H1 (cell line): ENCODE measurements at regions not wholly inside any gene's neighbourhood (a gene's known extent, or its start where the extent isn't known, plus 50 kb on each side); places are given as distances from the start of the nearest gene placed in this dataset.

Experiments used
- CTCF ChIA-PET: fragments of 300-600 bp; sonication (Branson Sonifier 250); formaldehyde crosslinking; loops from one replicate; lab custom pipeline; 2021; ENCODE audit not compliant: partially characterized antibody; lab: Charles Lee
- POLR2A ChIA-PET: fragments of 300-600 bp; sonication (Branson Sonifier 250); formaldehyde crosslinking; loops from one replicate; lab custom pipeline; 2021; ENCODE audit warnings: inconsistent platforms; ENCODE audit not compliant: partially characterized antibody; lab: Charles Lee
- DNase-seq, 2 experiments: peaks; one replicate each; pipeline versions ENCODE4 v3.0.0 to v3.0.0-alpha.2; 2010 to 2022; ENCODE audit warnings: low spot score in 2 of 2, low read depth in 1 of 2, mixed read lengths in 1 of 2
- FAIRE-seq: peaks from 2 replicates; lab custom pipeline; 2011; peaks lifted over from hg19 to GRCh38; lab: Jason Lieb, UNC
- H2AFZ ChIP-seq: 2 replicates; pipeline ENCODE4 v1.8.1; 2012; ENCODE audit warnings: low read length, inconsistent platforms
- H2AK5ac ChIP-seq: 2 replicates; pipeline ENCODE4 v1.6.1; 2013; ENCODE audit warnings: low read depth, low read length
- H2BK120ac ChIP-seq: replicated peaks from 2 replicates; pipeline ENCODE3; 2013; ENCODE audit warnings: low read depth, low read length, inconsistent platforms
- H2BK12ac ChIP-seq: 2 replicates; pipeline ENCODE4 v1.6.1; 2013; ENCODE audit warnings: low read depth, low read length
- H2BK15ac ChIP-seq: 2 replicates; pipeline ENCODE4 v1.6.1; 2013; ENCODE audit warnings: low read length
- H2BK20ac ChIP-seq: 2 replicates; pipeline ENCODE4 v1.6.1; 2013; ENCODE audit warnings: low read length
- H2BK5ac ChIP-seq: 2 replicates; pipeline ENCODE4 v1.6.1; 2013; ENCODE audit warnings: low read depth, low read length
- H3K14ac ChIP-seq: 2 replicates; pipeline ENCODE4 v1.6.1; 2013; ENCODE audit warnings: inconsistent platforms; ENCODE audit not compliant: insufficient read length
- H3K18ac ChIP-seq: 2 replicates; pipeline ENCODE4 v1.6.1; 2013; ENCODE audit warnings: low read length; ENCODE audit errors: extremely low read depth
- H3K23ac ChIP-seq: 2 replicates; pipeline ENCODE4 v1.6.1; 2013; ENCODE audit warnings: inconsistent platforms; ENCODE audit not compliant: insufficient read length
- H3K23me2 ChIP-seq: 2 replicates; pipeline ENCODE4 v1.6.1; 2013; ENCODE audit warnings: low read depth, low read length
- H3K27ac ChIP-seq: 2 replicates; pipeline ENCODE4 v1.6.1; 2011; ENCODE audit warnings: low read depth, low read length, inconsistent platforms
- H3K27me3 ChIP-seq, 4 experiments: replicated peaks in 1 of 4; 1 replicate in 1 of 4; 2 replicates in 3 of 4; pipeline versions ENCODE4 v1.6.1 to v1.8.1; 2011 to 2013; ENCODE audit warnings: low read length in 3 of 4, mild to moderate bottlenecking in 3 of 4, inconsistent platforms in 2 of 4, mixed read lengths in 2 of 4, moderate library complexity in 1 of 4; ENCODE audit not compliant: control insufficient read depth in 3 of 4, insufficient read depth in 3 of 4; ENCODE audit errors: extremely low read depth in 1 of 4
- H3K36me3 ChIP-seq, 4 experiments: 2 replicates each; pipeline versions ENCODE4 v1.6.1 to v1.8.1; 2011 to 2013; ENCODE audit warnings: mild to moderate bottlenecking in 4 of 4, low read length in 3 of 4, moderate library complexity in 2 of 4, control low read depth in 1 of 4, inconsistent platforms in 1 of 4; ENCODE audit not compliant: insufficient read depth in 4 of 4, control insufficient read depth in 2 of 4
- H3K4ac ChIP-seq: replicated peaks from 2 replicates; pipeline ENCODE3; 2013; ENCODE audit warnings: low read length, low read depth, mixed read lengths, inconsistent platforms; ENCODE audit not compliant: insufficient read length
- H3K4me1 ChIP-seq, 4 experiments: replicated peaks in 1 of 4; 1 replicate in 1 of 4; 2 replicates in 3 of 4; pipeline versions ENCODE4 v1.6.1 to v1.8.1; 2011 to 2013; ENCODE audit warnings: low read length in 3 of 4, inconsistent platforms in 2 of 4, mixed read lengths in 1 of 4; ENCODE audit not compliant: insufficient read depth in 4 of 4, control insufficient read depth in 3 of 4
- H3K4me2 ChIP-seq, 2 experiments: 2 replicates each; pipeline versions ENCODE4 v1.6.1 to v1.8.1; 2011 to 2013; ENCODE audit warnings: low read depth in 2 of 2, low read length in 2 of 2, control low read depth in 1 of 2, inconsistent platforms in 1 of 2, mild to moderate bottlenecking in 1 of 2; ENCODE audit not compliant: insufficient read depth in 1 of 2
- H3K4me3 ChIP-seq, 4 experiments: fragments of 200-600, 300-600 bp in 1 of 4; sonication (generic), shearing (Covaris generic), sonication (Bioruptor Twin) in 1 of 4; 2 replicates each; pipeline versions ENCODE4 v1.5.1 to v1.8.1; 2011 to 2016; ENCODE audit warnings: low read length in 4 of 4, low read depth in 3 of 4, control low read depth in 2 of 4, inconsistent platforms in 2 of 4, mild to moderate bottlenecking in 2 of 4, mixed read lengths in 1 of 4, moderate library complexity in 1 of 4; ENCODE audit not compliant: insufficient read depth in 2 of 4; ENCODE audit errors: extremely low read depth in 1 of 4
- H3K56ac ChIP-seq: replicated peaks from 2 replicates; pipeline ENCODE3; 2013; ENCODE audit warnings: low read depth, mild to moderate bottlenecking, mixed read lengths, low read length, inconsistent platforms; ENCODE audit not compliant: insufficient read length
- H3K79me1 ChIP-seq: 2 replicates; pipeline ENCODE4 v1.6.1; 2013; ENCODE audit warnings: low read depth, low read length, control low read depth
- H3K79me2 ChIP-seq, 2 experiments: 2 replicates each; pipeline versions ENCODE4 v1.6.1 to v1.8.1; 2012 to 2013; ENCODE audit warnings: low read length in 2 of 2, mild to moderate bottlenecking in 2 of 2, inconsistent platforms in 1 of 2; ENCODE audit not compliant: insufficient read depth in 2 of 2, control insufficient read depth in 1 of 2
- H3K9ac ChIP-seq, 4 experiments: replicated peaks in 1 of 4; 1 replicate in 1 of 4; 2 replicates in 3 of 4; pipeline versions ENCODE4 v1.6.1 to v1.8.1; 2011 to 2013; ENCODE audit warnings: low read depth in 3 of 4, low read length in 3 of 4, control low read depth in 2 of 4, mild to moderate bottlenecking in 2 of 4, moderate library complexity in 2 of 4, inconsistent platforms in 1 of 4; ENCODE audit errors: extremely low read depth in 1 of 4
- H3K9me3 ChIP-seq, 2 experiments: 2 replicates each; pipeline versions ENCODE4 v1.6.1 to v1.8.1; 2012 to 2013; ENCODE audit warnings: mild to moderate bottlenecking in 2 of 2, moderate library complexity in 2 of 2, control low read depth in 1 of 2, inconsistent platforms in 1 of 2, low read depth in 1 of 2, low read length in 1 of 2, mixed read lengths in 1 of 2; ENCODE audit not compliant: insufficient read depth in 2 of 2
- H4K20me1 ChIP-seq, 2 experiments: replicated peaks in 1 of 2; 2 replicates each; pipeline versions ENCODE3 to v1.8.1; 2011 to 2013; ENCODE audit warnings: inconsistent platforms in 2 of 2, low read length in 2 of 2, mild to moderate bottlenecking in 1 of 2; ENCODE audit not compliant: insufficient read depth in 2 of 2, control insufficient read depth in 1 of 2
- H4K5ac ChIP-seq: 2 replicates; pipeline ENCODE4 v1.6.1; 2013; ENCODE audit warnings: low read length, low read depth, mixed read lengths, inconsistent platforms; ENCODE audit not compliant: insufficient read length
- H4K8ac ChIP-seq: 2 replicates; pipeline ENCODE4 v1.8.0; 2013; ENCODE audit warnings: mild to moderate bottlenecking, moderate library complexity, low read length, inconsistent platforms; ENCODE audit not compliant: insufficient read depth; ENCODE audit errors: extremely low read depth
- H4K91ac ChIP-seq: replicated peaks from 2 replicates; pipeline ENCODE3; 2013; ENCODE audit warnings: low read length, mixed read lengths, inconsistent platforms; ENCODE audit not compliant: insufficient read length
- BCL11A ChIP-seq, 2 experiments: IDR thresholded peaks; one replicate each; pipeline ENCODE4 v1.6.1; 2011; ENCODE audit warnings: low read depth in 2 of 2, low read length in 2 of 2, mild to moderate bottlenecking in 2 of 2
- CHD2 ChIP-seq: IDR thresholded peaks from 2 replicates; pipeline ENCODE4 v1.6.1; 2012; ENCODE audit warnings: low read length, improper control_type of control experiment
- CREB1 ChIP-seq: IDR thresholded peaks from 2 replicates; pipeline ENCODE4 v1.6.1; 2012; ENCODE audit warnings: inconsistent platforms
- EP300 ChIP-seq, 2 experiments: IDR thresholded peaks; 1 replicate in 1 of 2; 2 replicates in 1 of 2; pipeline ENCODE4 v1.6.1; 2011 to 2012; ENCODE audit warnings: low read depth in 2 of 2, low read length in 2 of 2, mild to moderate bottlenecking in 2 of 2, borderline replicate concordance in 1 of 2, inconsistent platforms in 1 of 2, moderate library complexity in 1 of 2
- HDAC2 ChIP-seq, 2 experiments: fragments of 300-600 bp in 1 of 2; sonication (generic) in 1 of 2; IDR thresholded peaks; 2 replicates each; pipeline ENCODE4 v1.6.1; 2011 to 2012; ENCODE audit warnings: low read depth in 2 of 2, low read length in 2 of 2, mild to moderate bottlenecking in 2 of 2, moderate library complexity in 2 of 2, borderline replicate concordance in 1 of 2, inconsistent platforms in 1 of 2
- HDAC6 ChIP-seq: IDR thresholded peaks from one replicate; pipeline ENCODE4 v1.7.1; 2012; ENCODE audit warnings: low read depth, mild to moderate bottlenecking, inconsistent platforms, low read length, moderate library complexity
- JUND ChIP-seq: IDR thresholded peaks from 2 replicates; pipeline ENCODE4 v1.6.1; 2011; ENCODE audit warnings: mild to moderate bottlenecking, improper control_type of control experiment, low read length
- KDM4A ChIP-seq: IDR thresholded peaks from one replicate; pipeline ENCODE4 v1.7.1; 2012; ENCODE audit warnings: low read depth, mild to moderate bottlenecking, moderate library complexity, low read length, inconsistent platforms; ENCODE audit not compliant: severe bottlenecking
- NRF1 ChIP-seq: IDR thresholded peaks from 2 replicates; pipeline ENCODE4 v1.6.1; 2011; ENCODE audit warnings: mild to moderate bottlenecking, low read depth, low read length, improper control_type of control experiment
- RFX5 ChIP-seq: IDR thresholded peaks from 2 replicates; pipeline ENCODE4 v1.6.1; 2011; ENCODE audit warnings: low read depth, low read length, improper control_type of control experiment, borderline replicate concordance
- SIN3A ChIP-seq, 2 experiments: IDR thresholded peaks in 1 of 2; conservative IDR thresholded peaks in 1 of 2; 2 replicates each; pipeline ENCODE4 v1.6.1; 2011 to 2012; ENCODE audit warnings: low read length in 2 of 2, improper control_type of control experiment in 1 of 2, low read depth in 1 of 2, mild to moderate bottlenecking in 1 of 2
- SP4 ChIP-seq: IDR thresholded peaks from 2 replicates; pipeline ENCODE4 v1.6.1; 2012; ENCODE audit warnings: low read length, inconsistent platforms
- WGBS, 2 experiments: shearing (Covaris generic) in 1 of 2; methylation state at CpG; one replicate each; pipeline versions ENCODE4 v1.1.6 to v1.1.7; 2013 to 2015; ENCODE audit warnings: low lambda C conversion rate in 2 of 2, mixed read lengths in 2 of 2, inconsistent platforms in 1 of 2, low coverage in 1 of 2, missing lambda C conversion rate in 1 of 2; ENCODE audit not compliant: insufficient replicate concordance in 2 of 2, insufficient coverage in 1 of 2, insufficient read length in 1 of 2; ENCODE audit errors: extremely low coverage in 1 of 2, missing lambda C conversion rate in 1 of 2; 5-methylcytosine and 5-hydroxymethylcytosine counted together

GRCh38 chr15:96737408-96737807 is 406.9 kb downstream of the NR2F2 start:
- Histone ChIP-seq H2AK5ac (no peak overlapping the region), H3K79me2 (no peaks in the 10 kb centered on the region), H3K4me3 (no peak overlapping the region), H4K91ac (no peak overlapping the region), H2BK12ac (no peak overlapping the region), H3K56ac (no peak overlapping the region), H3K79me1 (no peaks in the 10 kb centered on the region), H2BK5ac (no peak overlapping the region), H3K9me3 (no peaks in the 10 kb centered on the region), H3K9ac (no peak overlapping the region), H3K23ac (no peak overlapping the region), H2BK15ac (no peak overlapping the region), H3K14ac (no peak overlapping the region), H3K18ac (no peak overlapping the region), H3K23me2 (no peaks in the 10 kb centered on the region), H3K27ac (no peak overlapping the region), H4K8ac (no peak overlapping the region), H2AFZ (no peak overlapping the region), H3K27me3 (no peaks in the 10 kb centered on the region), H3K4me1 (no peaks in the 10 kb centered on the region; a peak in 1 of 7 replicates), H3K4ac (no peak overlapping the region), H2BK120ac (no peak overlapping the region), H4K20me1 (no peaks in the 10 kb centered on the region), H3K4me2 (no peak overlapping the region), H4K5ac (no peak overlapping the region), H3K36me3 (no peaks in the 10 kb centered on the region), H2BK20ac (no peak overlapping the region)
- ChIA-PET CTCF (interaction anchor here (0.9 to 1.3 kb wide), 2 partner anchors 10 to 412 kb away, joined by 3 to 4 read pairs; no protein-coding TSS in a partner anchor), POLR2A (no interaction called here)
- no peak for DNase-seq
- WGBS, 2 experiments, result 92% methylated on average over 6 of the region's 6 CpGs; no CpG with 5 or more reads in 1 of the 2 experiments
- FAIRE-seq, result no peak
- TF ChIP-seq CREB1 (no peak), HDAC2 (IDR thresholded peaks at IDR 0.05; ENCODE audit: borderline replicate concordance in 1 of 2, low read depth in 2 of 2, low read length in 2 of 2) (no peak), JUND (no peak), KDM4A (no peak), CHD2 (no peak), HDAC6 (no peak), NRF1 (no peak), SIN3A (conservative IDR thresholded peaks at IDR 0.05 in 1 of 2, IDR thresholded peaks at IDR 0.05 in 1 of 2; ENCODE audit: low read depth in 1 of 2, low read length in 2 of 2) (no peak), RFX5 (no peak), SP4 (no peak), BCL11A (IDR thresholded peaks at IDR 0.05; ENCODE audit: low read depth in 2 of 2, low read length in 2 of 2) (no peak), EP300 (IDR thresholded peaks at IDR 0.05; ENCODE audit: borderline replicate concordance in 1 of 2, low read depth in 2 of 2, low read length in 2 of 2) (no peak)
